ENCODE measurements at regions not wholly inside any gene's neighbourhood (a gene's known extent, or its start where the extent isn't known, plus 50 kb on each side); places are given as distances from the start of the nearest gene placed in this dataset.

DNA sequence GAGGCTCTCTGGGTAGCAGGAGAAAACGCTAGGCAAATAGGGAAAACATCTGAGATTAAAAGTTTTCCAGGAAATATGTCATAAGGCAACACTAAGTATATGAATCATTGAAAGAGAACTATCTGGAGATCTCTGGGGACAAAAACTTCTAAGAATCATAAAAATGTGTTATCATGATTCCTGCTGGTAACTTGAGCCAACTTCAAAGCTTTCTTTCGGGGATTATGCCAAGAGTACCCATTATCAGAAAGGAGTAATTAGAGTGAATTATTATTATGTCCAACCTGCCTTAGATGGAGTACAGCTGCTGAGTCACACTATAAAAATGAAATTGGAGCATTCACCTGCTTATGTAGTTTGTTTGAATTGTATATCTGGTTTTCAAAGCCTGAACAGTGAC, 488.5 kb upstream of the SOX9 start:
- intact Hi-C loops (cut with micrococcal nuclease; ENCODE audit: unreplicated experiment) = loop anchor here (5.0 to 10.0 kb wide), 4 partner anchors 50 to 485 kb away; no protein-coding TSS in a partner anchor
- CTCF ChIA-PET = no interaction called here
- peak overlapping the region; percentile 2 for H3K4me3 Mint-ChIP-seq (ENCODE audit: low read depth, unreplicated experiment)
- no peaks in the 10 kb centered on the region for H3K9me3 Mint-ChIP-seq (ENCODE audit: low read depth, unreplicated experiment)
- peaks cover 9% of the 10 kb centered on the region for H3K36me3 Mint-ChIP-seq (ENCODE audit: insufficient read depth, unreplicated experiment)
- TF ChIP-seq, protein P1, sequence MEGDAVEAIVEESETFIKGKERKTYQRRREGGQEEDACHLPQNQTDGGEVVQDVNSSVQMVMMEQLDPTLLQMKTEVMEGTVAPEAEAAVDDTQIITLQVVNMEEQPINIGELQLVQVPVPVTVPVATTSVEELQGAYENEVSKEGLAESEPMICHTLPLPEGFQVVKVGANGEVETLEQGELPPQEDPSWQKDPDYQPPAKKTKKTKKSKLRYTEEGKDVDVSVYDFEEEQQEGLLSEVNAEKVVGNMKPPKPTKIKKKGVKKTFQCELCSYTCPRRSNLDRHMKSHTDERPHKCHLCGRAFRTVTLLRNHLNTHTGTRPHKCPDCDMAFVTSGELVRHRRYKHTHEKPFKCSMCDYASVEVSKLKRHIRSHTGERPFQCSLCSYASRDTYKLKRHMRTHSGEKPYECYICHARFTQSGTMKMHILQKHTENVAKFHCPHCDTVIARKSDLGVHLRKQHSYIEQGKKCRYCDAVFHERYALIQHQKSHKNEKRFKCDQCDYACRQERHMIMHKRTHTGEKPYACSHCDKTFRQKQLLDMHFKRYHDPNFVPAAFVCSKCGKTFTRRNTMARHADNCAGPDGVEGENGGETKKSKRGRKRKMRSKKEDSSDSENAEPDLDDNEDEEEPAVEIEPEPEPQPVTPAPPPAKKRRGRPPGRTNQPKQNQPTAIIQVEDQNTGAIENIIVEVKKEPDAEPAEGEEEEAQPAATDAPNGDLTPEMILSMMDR (IDR thresholded peaks at IDR 0.05; ENCODE audit: unreplicated experiment) = no peak
- BruUV-seq (replicated peaks) = no TSS peak
- H3K4me1 Mint-ChIP-seq (ENCODE audit: low read depth, unreplicated experiment) = peaks cover 30% of the 10 kb centered on the region
- H3K27ac Mint-ChIP-seq (ENCODE audit: unreplicated experiment) = peak overlapping the region; percentile 69
- no peaks in the 10 kb centered on the region for H3K27me3 Mint-ChIP-seq (ENCODE audit: unreplicated experiment)
- DNase-seq = peak; percentile 37

- CTCF ChIA-PET = interaction anchor here (0.9 to 1.1 kb wide), 2 partner anchors 16 to 199 kb away, joined by 3 read pairs; no protein-coding TSS in a partner anchor
- Mint-ChIP-seq H3K4me3 (ENCODE audit: low read depth, unreplicated experiment) (peak overlapping the region; percentile 2), H3K27ac (ENCODE audit: unreplicated experiment) (no peak overlapping the region), H3K4me1 (ENCODE audit: low read depth, unreplicated experiment) (peaks cover 29% of the 10 kb centered on the region), H3K9me3 (ENCODE audit: low read depth, unreplicated experiment) (no peaks in the 10 kb centered on the region), H3K36me3 (ENCODE audit: insufficient read depth, unreplicated experiment) (peaks cover 9% of the 10 kb centered on the region), H3K27me3 (ENCODE audit: unreplicated experiment) (no peaks in the 10 kb centered on the region)
- BruUV-seq (replicated peaks) = no TSS peak
- TF ChIP-seq, protein P1 (IDR thresholded peaks at IDR 0.05; ENCODE audit: unreplicated experiment) = no peak
- intact Hi-C loops (cut with micrococcal nuclease; ENCODE audit: unreplicated experiment) = loop anchor here (5.0 to 10.0 kb wide), 4 partner anchors 49 to 484 kb away; no protein-coding TSS in a partner anchor
- DNase-seq = peak; percentile 21
Observed at GRCh38 chr17:71633391-71633849, 487.4 kb upstream of the SOX9 start.

DNA sequence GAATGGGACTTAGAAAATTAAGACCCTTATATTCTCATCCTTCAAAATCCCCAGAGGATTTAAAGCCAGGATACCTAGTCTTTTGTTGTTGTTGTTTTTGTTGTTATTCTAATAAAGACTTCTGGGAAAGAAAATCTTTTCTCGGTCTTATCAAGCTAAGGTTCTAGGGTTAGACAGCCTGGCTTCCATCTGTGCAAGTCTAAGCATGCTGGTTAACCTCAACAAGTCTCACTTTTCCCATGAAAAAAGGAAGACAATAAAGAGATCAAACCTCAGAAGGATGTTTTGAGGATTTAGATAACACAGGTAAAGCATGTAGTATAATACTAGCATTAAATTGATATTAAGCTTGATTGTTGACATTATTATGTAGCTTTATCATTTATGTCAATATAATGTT, 486.4 kb upstream of the SOX9 start:
- TF ChIP-seq, protein P1 (IDR thresholded peaks at IDR 0.05; ENCODE audit: unreplicated experiment) = no peak
- no peak overlapping the region for H3K4me3 Mint-ChIP-seq (ENCODE audit: low read depth, unreplicated experiment)
- H3K27me3 Mint-ChIP-seq (ENCODE audit: unreplicated experiment) = no peaks in the 10 kb centered on the region
- no peak for DNase-seq
- CTCF ChIA-PET = interaction anchor here (0.6 to 1.1 kb wide), 2 partner anchors 198 to 369 kb away, joined by 3 to 9 read pairs; no protein-coding TSS in a partner anchor
- peaks cover 9% of the 10 kb centered on the region for H3K36me3 Mint-ChIP-seq (ENCODE audit: insufficient read depth, unreplicated experiment)
- no TSS peak for BruUV-seq (replicated peaks)
- peaks cover 29% of the 10 kb centered on the region for H3K4me1 Mint-ChIP-seq (ENCODE audit: low read depth, unreplicated experiment)
- H3K27ac Mint-ChIP-seq (ENCODE audit: unreplicated experiment) = no peak overlapping the region
- no peaks in the 10 kb centered on the region for H3K9me3 Mint-ChIP-seq (ENCODE audit: low read depth, unreplicated experiment)
- intact Hi-C loops (cut with micrococcal nuclease; ENCODE audit: unreplicated experiment) = loop anchor here (5.0 to 10.0 kb wide), 4 partner anchors 48 to 483 kb away; no protein-coding TSS in a partner anchor

DNA sequence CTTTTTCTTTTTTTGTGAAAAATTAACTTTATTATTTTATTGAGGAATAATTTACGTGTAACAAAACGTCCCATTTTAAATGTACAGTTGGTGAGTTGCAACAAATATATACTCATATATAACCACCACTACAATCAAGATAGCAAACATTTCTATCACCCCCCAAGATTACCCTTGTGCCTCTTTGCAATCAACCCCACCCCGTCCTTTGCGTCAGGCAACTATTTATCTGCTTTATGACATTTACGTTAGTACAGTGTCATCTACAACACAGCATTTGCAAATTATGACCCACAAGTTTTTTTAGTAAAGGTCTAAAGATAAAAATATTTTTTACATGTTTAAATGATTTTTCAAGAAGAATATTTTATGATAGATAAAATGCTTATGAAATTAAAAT, 485.6 kb upstream of the SOX9 start:
- H3K4me3 Mint-ChIP-seq (ENCODE audit: low read depth, unreplicated experiment) = no peak overlapping the region
- no TSS peak for BruUV-seq (replicated peaks)
- no peak for DNase-seq
- peaks cover 9% of the 10 kb centered on the region for H3K36me3 Mint-ChIP-seq (ENCODE audit: insufficient read depth, unreplicated experiment)
- TF ChIP-seq, protein P1 (IDR thresholded peaks at IDR 0.05; ENCODE audit: unreplicated experiment) = no peak
- H3K27me3 Mint-ChIP-seq (ENCODE audit: unreplicated experiment) = no peaks in the 10 kb centered on the region
- H3K4me1 Mint-ChIP-seq (ENCODE audit: low read depth, unreplicated experiment) = peaks cover 29% of the 10 kb centered on the region
- H3K9me3 Mint-ChIP-seq (ENCODE audit: low read depth, unreplicated experiment) = no peaks in the 10 kb centered on the region
- no peak overlapping the region for H3K27ac Mint-ChIP-seq (ENCODE audit: unreplicated experiment)
- intact Hi-C loops (cut with micrococcal nuclease; ENCODE audit: unreplicated experiment) = loop anchor here (10.0 kb wide), 1 partner anchor 400 kb away; no protein-coding TSS in a partner anchor
- CTCF ChIA-PET = interaction anchor here (0.6 kb wide), 1 partner anchor 488 kb away, joined by 6 read pairs; no protein-coding TSS in a partner anchor
